ENCODE measurements at regions not wholly inside any gene's neighbourhood (a gene's known extent, or its start where the extent isn't known, plus 50 kb on each side); places are given as distances from the start of the nearest gene placed in this dataset.

GRCh38 chr12:77406219-77406905 lies 341.0 kb upstream of the E2F7 start:
- DNase-seq (ENCODE audit: low read depth in 2 of 2): no peak

GRCh38 chr12:77402716-77403115 lies 337.3 kb upstream of the E2F7 start:
- no peak for DNase-seq (ENCODE audit: low read depth in 2 of 2)

- no peak for DNase-seq (ENCODE audit: low read depth in 2 of 2)
These were observed 336.4 kb upstream of the E2F7 start for GRCh38 chr12:77401770-77402081.

- DNase-seq (ENCODE audit: low read depth in 2 of 2): no peak
These were observed 335.8 kb upstream of the E2F7 start for GRCh38 chr12:77401064-77401769.

- no peak for DNase-seq (ENCODE audit: low read depth in 2 of 2)
These were observed 327.2 kb upstream of the E2F7 start for GRCh38 chr12:77392467-77393088.

GRCh38 chr12:77388445-77389265 lies 323.3 kb upstream of the E2F7 start:
- no peak for DNase-seq (ENCODE audit: low read depth in 2 of 2)

GRCh38 chr12:77387671-77388070 lies 322.3 kb upstream of the E2F7 start:
- no peak for DNase-seq (ENCODE audit: low read depth in 2 of 2)

GRCh38 chr12:77387214-77387613 lies 321.8 kb upstream of the E2F7 start:
- DNase-seq (ENCODE audit: low read depth in 2 of 2): no peak

GRCh38 chr12:77384941-77385340 lies 319.6 kb upstream of the E2F7 start:
- no peak for DNase-seq (ENCODE audit: low read depth in 2 of 2)

- DNase-seq (ENCODE audit: low read depth in 2 of 2): no peak
These were observed 316.9 kb upstream of the E2F7 start for GRCh38 chr12:77382096-77382742.

GRCh38 chr12:77377622-77378021 lies 312.3 kb upstream of the E2F7 start:
- DNase-seq (ENCODE audit: low read depth in 2 of 2): no peak

- DNase-seq (ENCODE audit: low read depth in 2 of 2): no peak
These were observed 311.7 kb upstream of the E2F7 start for GRCh38 chr12:77377116-77377515.

GRCh38 chr12:77374673-77375072 lies 309.3 kb upstream of the E2F7 start:
- no peak for DNase-seq (ENCODE audit: low read depth in 2 of 2)

- DNase-seq (ENCODE audit: low read depth in 2 of 2): no peak
These were observed 307.1 kb upstream of the E2F7 start for GRCh38 chr12:77372494-77372893.

- DNase-seq (ENCODE audit: low read depth in 2 of 2): no peak
These were observed 306.7 kb upstream of the E2F7 start for GRCh38 chr12:77372026-77372425.

GRCh38 chr12:77368379-77368778 lies 303.0 kb upstream of the E2F7 start:
- no peak for DNase-seq (ENCODE audit: low read depth in 2 of 2)

GRCh38 chr12:77366616-77367015 lies 301.2 kb upstream of the E2F7 start:
- DNase-seq (ENCODE audit: low read depth in 2 of 2): no peak

GRCh38 chr12:77364400-77364799 lies 299.0 kb upstream of the E2F7 start:
- no peak for DNase-seq (ENCODE audit: low read depth in 2 of 2)

- DNase-seq (ENCODE audit: low read depth in 2 of 2): no peak
These were observed 297.3 kb upstream of the E2F7 start for GRCh38 chr12:77362509-77363210.

- no peak for DNase-seq (ENCODE audit: low read depth in 2 of 2)
These were observed 292.3 kb upstream of the E2F7 start for GRCh38 chr12:77357655-77358054.

- DNase-seq (ENCODE audit: low read depth in 2 of 2): no peak
These were observed 289.5 kb upstream of the E2F7 start for GRCh38 chr12:77354766-77355362.
